HCT116 (cell line): ENCODE measurements at regions not wholly inside any gene's neighbourhood (a gene's known extent, or its start where the extent isn't known, plus 50 kb on each side); places are given as distances from the start of the nearest gene placed in this dataset.

Experiments used
- ATAC-seq: fragments of 200-7000 bp; cut with Tn5 transposase; 2 replicates; pipeline ENCODE4 v1.9.1; 2020; ENCODE audit warnings: mild to moderate bottlenecking, moderate library complexity
- BruUV-seq: library from RNA; stranded (reverse); fragments of 400-500 nt; replicated peaks from 2 replicates; lab custom pipeline; 2021; lab: Mats Ljungman, UMichigan
- CTCF ChIA-PET: fragments of 300-600 bp; sonication (Branson Sonifier 250); formaldehyde crosslinking; loops from one replicate; lab custom pipeline; 2021; ENCODE audit warnings: antibody characterized with exemption; lab: Charles Lee
- POLR2A ChIA-PET: fragments of 300-600, 350-600 bp; sonication (Branson Sonifier 250); formaldehyde crosslinking; loops from one replicate; lab custom pipeline; 2021; ENCODE audit warnings: antibody characterized with exemption; lab: Charles Lee
- RAD21 ChIA-PET, 2 experiments: fragments of 300-600 bp; sonication (Branson Sonifier 250); formaldehyde crosslinking; loops; one replicate each; lab custom pipeline; 2023; ENCODE audit warnings: low total read pairs in 2 of 2; ENCODE audit not compliant: uncharacterized antibody in 2 of 2, unreplicated experiment in 2 of 2, low non-redundant PET in 1 of 2; lab: Charles Lee
- DNase-seq: peaks from one replicate; pipeline ENCODE4 v3.0.0-alpha.2; 2010; ENCODE audit warnings: low read depth, low spot score
- H2AFZ ChIP-seq: fragments of 200-600 bp; shearing (Covaris generic), sonication (generic); 2 replicates; pipeline ENCODE4 v1.6.1; 2017; ENCODE audit warnings: low read depth, mixed run types, mixed read lengths, antibody characterized with exemption, low read length; ENCODE audit not compliant: poor library complexity, severe bottlenecking
- H3K27ac ChIP-seq: 2 replicates; pipeline ENCODE4 v1.5.1; 2012; ENCODE audit warnings: low read depth, low read length
- H3K27me3 ChIP-seq: fragments of 200-600 bp; sonication (generic); 2 replicates; pipeline ENCODE4 v1.6.1; 2016; ENCODE audit warnings: mixed run types, low read length, mixed read lengths; ENCODE audit not compliant: insufficient read depth
- H3K36me3 ChIP-seq, 2 experiments: fragments of 200-500 bp in 1 of 2; fragments of 200-600 bp in 1 of 2; sonication (Bioruptor generic) in 1 of 2; sonication (generic) in 1 of 2; 2 replicates each; pipeline versions ENCODE4 v1.5.1 to v1.6.1; 2014 to 2016; ENCODE audit warnings: low read length in 2 of 2, inconsistent platforms in 1 of 2, mixed read lengths in 1 of 2, mixed run types in 1 of 2; ENCODE audit not compliant: insufficient read depth in 2 of 2, control insufficient read depth in 1 of 2
- H3K4me1 ChIP-seq, 2 experiments: fragments of 200-600 bp in 1 of 2; sonication (generic) in 1 of 2; 2 replicates each; pipeline versions ENCODE4 v1.5.1 to v1.6.1; 2012 to 2017; ENCODE audit warnings: low read length in 2 of 2, inconsistent platforms in 1 of 2, mild to moderate bottlenecking in 1 of 2, mixed read lengths in 1 of 2, mixed run types in 1 of 2, moderate library complexity in 1 of 2; ENCODE audit not compliant: insufficient read depth in 2 of 2, control insufficient read depth in 1 of 2
- H3K4me2 ChIP-seq: fragments of 200-600 bp; sonication (generic); 2 replicates; pipeline ENCODE4 v1.6.1; 2017; ENCODE audit warnings: mixed run types, low read length, mixed read lengths
- H3K4me3 ChIP-seq, 2 experiments: fragments of 200-600 bp in 1 of 2; sonication (generic) in 1 of 2; replicated peaks in 1 of 2; 2 replicates each; pipeline ENCODE4 v1.5.1; 2011 to 2016; ENCODE audit warnings: low read length in 2 of 2, control low read depth in 1 of 2, low read depth in 1 of 2, mild to moderate bottlenecking in 1 of 2, mixed read lengths in 1 of 2, mixed run types in 1 of 2
- H3K79me2 ChIP-seq: fragments of 200-600 bp; sonication (generic); 2 replicates; pipeline ENCODE4 v1.6.1; 2017; ENCODE audit warnings: mild to moderate bottlenecking, mixed run types, low read length, moderate library complexity, mixed read lengths; ENCODE audit not compliant: insufficient read depth
- H3K9ac ChIP-seq: fragments of 200-600 bp; sonication (generic); 2 replicates; pipeline ENCODE4 v1.6.1; 2016; ENCODE audit warnings: low read length, mixed read lengths
- H3K9me2 ChIP-seq: fragments of 200-600 bp; sonication (generic), shearing (Covaris generic); 2 replicates; pipeline ENCODE4 v1.6.1; 2017; ENCODE audit warnings: mixed run types, mild to moderate bottlenecking, moderate library complexity; ENCODE audit not compliant: insufficient read depth
- H3K9me3 ChIP-seq, 2 experiments: fragments of 200-500 bp in 1 of 2; fragments of 200-600 bp in 1 of 2; sonication (Bioruptor generic) in 1 of 2; sonication (generic) in 1 of 2; 2 replicates each; pipeline ENCODE4 v1.6.1; 2014 to 2017; ENCODE audit warnings: low read length in 2 of 2, mixed read lengths in 2 of 2, inconsistent platforms in 1 of 2, low read depth in 1 of 2, mild to moderate bottlenecking in 1 of 2, mixed run types in 1 of 2, moderate library complexity in 1 of 2; ENCODE audit not compliant: control insufficient read depth in 1 of 2, insufficient read depth in 1 of 2
- H4K20me1 ChIP-seq: fragments of 200-600 bp; sonication (generic), shearing (Covaris generic); 2 replicates; pipeline ENCODE4 v1.6.1; 2017; ENCODE audit warnings: mixed run types, mild to moderate bottlenecking, moderate library complexity; ENCODE audit not compliant: insufficient read depth
- ATF3 ChIP-seq: IDR thresholded peaks from 2 replicates; pipeline ENCODE4 v1.6.1; 2012
- EZH2 ChIP-seq: fragments of 200-600 bp; sonication (generic); IDR thresholded peaks from 2 replicates; pipeline ENCODE4 v1.6.1; 2017; ENCODE audit warnings: antibody characterized with exemption, mixed run types
- FOSL1 ChIP-seq: IDR thresholded peaks from 2 replicates; pipeline ENCODE4 v1.6.1; 2012; ENCODE audit warnings: low read depth
- MAX ChIP-seq: IDR thresholded peaks from 2 replicates; pipeline ENCODE4 v1.6.1; 2012
- POLR2A ChIP-seq: IDR thresholded peaks from 2 replicates; pipeline ENCODE4 v1.7.0; 2011; ENCODE audit warnings: borderline replicate concordance; ENCODE audit not compliant: insufficient read depth, insufficient read length; ENCODE audit errors: extremely low read depth
- REST ChIP-seq: IDR thresholded peaks from 2 replicates; pipeline ENCODE4 v1.6.1; 2012; ENCODE audit warnings: low read depth
- SP1 ChIP-seq: IDR thresholded peaks from 2 replicates; pipeline ENCODE4 v1.6.1; 2012; ENCODE audit warnings: low read depth
- SRF ChIP-seq: IDR thresholded peaks from 2 replicates; pipeline ENCODE4 v1.6.1; 2012; ENCODE audit warnings: low read depth
- YY1 ChIP-seq: IDR thresholded peaks from 2 replicates; pipeline ENCODE4 v1.6.1; 2011; ENCODE audit warnings: low read length, low read depth, moderate library complexity, mild to moderate bottlenecking; ENCODE audit not compliant: insufficient replicate concordance; ENCODE audit errors: extremely low read depth
- ZFX ChIP-seq: fragments of 450-650 bp; IDR thresholded peaks from 2 replicates; pipeline ENCODE4 v1.6.1; 2017
- intact Hi-C: fragments of 100-400 bp; cut with micrococcal nuclease; formaldehyde crosslinking; loops from 2 replicates; pipeline ENCODE4 v1.10.0; 2022

- no peak for ATAC-seq
- no peak for DNase-seq
- no peak for TF ChIP-seq SRF
- no peak for TF ChIP-seq FOSL1
- no peak for TF ChIP-seq ATF3
- no peak for TF ChIP-seq ZFX
- no peak for TF ChIP-seq SP1
- TF ChIP-seq EZH2, result no peak
- no peak for TF ChIP-seq POLR2A
- TF ChIP-seq YY1, result no peak
- TF ChIP-seq REST, result no peak
- no peak for TF ChIP-seq MAX
- peaks cover 8 to 18% of the 10 kb centered on the region in 2 experiments; a peak in 2 of 4 replicates for H3K9me3 ChIP-seq
- ChIA-PET POLR2A (no interaction called here), RAD21 (no interaction called here), CTCF (no interaction called here)
- H2AFZ ChIP-seq, result no peak overlapping the region
- no peak overlapping the region for H3K9ac ChIP-seq
- H3K27ac ChIP-seq, result no peak overlapping the region
- no peaks in the 10 kb centered on the region for H4K20me1 ChIP-seq
- H3K4me3 ChIP-seq, result no peak overlapping the region
- BruUV-seq, result no TSS peak
- H3K36me3 ChIP-seq, result no peaks in the 10 kb centered on the region
- no peaks in the 10 kb centered on the region for H3K4me1 ChIP-seq
- intact Hi-C loops, result no loop called here
- H3K9me2 ChIP-seq, result no peaks in the 10 kb centered on the region
- no peaks in the 10 kb centered on the region for H3K27me3 ChIP-seq
- no peak overlapping the region for H3K4me2 ChIP-seq
- no peaks in the 10 kb centered on the region for H3K79me2 ChIP-seq
Observed at GRCh38 chr10:81594991-81595390, 280.0 kb upstream of the NRG3 start.
